HG02885 (cell line): ENCODE measurements at regions not wholly inside any gene's neighbourhood (a gene's known extent, or its start where the extent isn't known, plus 50 kb on each side); places are given as distances from the start of the nearest gene placed in this dataset.
"Not testable (repeated sequence)": the region's sequence is repeated elsewhere in the genome, so short reads cannot be mapped to it uniquely, and the experiment has no call there.

Experiments used
- ATAC-seq: cut with Tn5 transposase; IDR thresholded peaks from one replicate; pipeline ENCODE4 v1.9.1; 2021; ENCODE audit warnings: mild to moderate bottlenecking; ENCODE audit not compliant: unreplicated experiment, poor library complexity

DNA sequence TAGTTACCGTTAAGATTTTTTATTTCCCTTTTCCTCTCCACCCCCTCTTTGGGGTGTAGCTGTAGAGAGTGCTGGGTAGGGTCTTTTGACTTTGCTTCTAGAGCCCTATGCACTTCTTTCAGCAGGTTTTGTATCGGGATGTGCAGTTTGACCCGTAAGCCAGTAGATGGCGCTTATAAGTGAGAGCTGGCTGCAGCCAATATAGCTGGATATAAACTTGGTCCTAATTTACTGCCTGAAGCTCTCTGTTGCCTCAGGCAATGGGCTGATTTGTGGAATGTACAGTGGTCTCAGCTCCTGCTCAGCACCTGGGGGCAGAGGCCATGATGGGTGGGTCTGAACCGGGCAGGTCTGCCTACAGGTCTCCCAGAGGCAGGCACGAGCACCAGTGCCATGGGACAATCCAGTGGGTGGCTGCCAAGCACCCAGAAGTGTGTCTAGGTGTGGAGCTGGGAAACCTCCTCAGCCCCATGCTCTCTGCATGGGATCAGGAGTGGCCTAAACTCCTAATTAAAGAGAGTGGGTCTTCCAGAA lies 146.5 kb downstream of the SPANXN1 start:
- peak; percentile 78 for ATAC-seq

DNA sequence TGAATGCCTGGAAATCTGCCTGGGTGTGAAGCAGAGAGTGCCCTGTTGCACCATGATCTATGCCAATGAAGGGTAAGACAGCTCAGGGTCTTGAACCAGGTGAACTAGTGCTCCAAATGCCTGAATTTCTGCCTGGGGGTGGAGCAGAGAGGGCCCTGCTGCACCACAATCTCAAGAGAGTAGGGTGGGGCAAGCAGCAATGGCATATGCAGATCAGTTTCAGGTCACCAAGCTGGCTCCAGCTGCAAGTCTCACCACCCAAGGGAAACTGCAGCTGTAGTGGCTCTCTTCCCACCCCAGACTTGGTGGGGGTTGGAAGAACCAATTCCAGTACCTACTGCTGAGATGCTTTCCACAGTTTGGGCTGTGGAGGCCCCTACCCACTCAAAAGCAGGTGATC lies 147.0 kb downstream of the SPANXN1 start:
- ATAC-seq, result no peak

DNA sequence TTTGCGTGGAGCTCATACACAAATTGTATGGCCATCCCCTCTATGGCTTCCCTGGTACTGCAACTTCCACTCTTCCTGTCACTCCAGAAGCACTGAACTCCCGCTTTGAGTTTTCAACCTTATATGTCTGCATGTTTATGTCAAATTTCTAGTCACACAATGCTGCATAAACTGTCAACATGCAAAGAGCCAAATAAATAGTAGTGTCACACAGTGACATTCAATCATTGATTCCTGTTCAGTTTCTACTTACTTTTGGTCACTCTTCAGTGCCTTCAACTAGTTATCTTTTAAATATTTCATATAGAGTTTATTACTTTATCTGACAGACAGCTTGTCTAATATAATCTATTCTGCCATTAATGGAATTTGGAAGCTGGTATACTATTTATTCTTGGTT lies 149.3 kb downstream of the SPANXN1 start:
- ATAC-seq, result no peak

DNA sequence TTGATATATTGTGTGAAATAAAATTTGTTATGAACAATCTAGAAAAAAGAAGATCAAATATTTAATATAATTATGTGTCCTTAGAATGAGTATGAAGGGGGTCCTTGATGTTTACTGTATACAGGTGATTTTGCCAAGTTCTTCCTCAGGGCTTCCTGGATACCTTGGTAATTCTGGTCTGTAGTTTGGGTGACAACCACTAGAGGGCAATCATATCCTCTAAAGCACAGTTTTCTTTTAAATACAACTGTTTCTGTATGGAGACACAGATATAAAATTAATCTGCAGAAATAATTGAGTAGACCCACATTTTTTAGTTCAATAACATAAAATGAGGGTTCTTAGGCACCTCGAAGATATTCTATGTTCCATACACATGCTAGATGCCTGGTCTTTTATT lies 157.7 kb downstream of the SPANXN1 start:
- peak; percentile 95 for ATAC-seq

DNA sequence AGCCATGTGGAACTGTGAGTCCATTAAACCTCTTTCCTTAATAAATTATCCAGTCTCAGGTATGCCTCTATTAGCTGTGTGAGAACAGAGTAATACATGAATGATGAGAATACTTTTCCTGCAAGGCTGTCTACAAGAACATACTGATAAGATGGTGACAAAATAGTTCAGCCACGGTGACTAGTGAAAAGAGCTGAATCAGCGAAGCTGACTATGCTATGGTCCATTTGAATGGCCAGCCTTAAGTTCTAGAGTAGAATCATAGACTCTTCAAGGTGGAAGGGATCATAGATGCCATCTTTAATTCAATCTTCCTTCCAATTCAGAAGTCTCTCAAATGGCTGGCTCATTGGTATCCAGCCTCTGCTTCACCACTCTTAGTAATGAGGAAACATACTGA lies 163.3 kb downstream of the SPANXN1 start:
- no peak for ATAC-seq

DNA sequence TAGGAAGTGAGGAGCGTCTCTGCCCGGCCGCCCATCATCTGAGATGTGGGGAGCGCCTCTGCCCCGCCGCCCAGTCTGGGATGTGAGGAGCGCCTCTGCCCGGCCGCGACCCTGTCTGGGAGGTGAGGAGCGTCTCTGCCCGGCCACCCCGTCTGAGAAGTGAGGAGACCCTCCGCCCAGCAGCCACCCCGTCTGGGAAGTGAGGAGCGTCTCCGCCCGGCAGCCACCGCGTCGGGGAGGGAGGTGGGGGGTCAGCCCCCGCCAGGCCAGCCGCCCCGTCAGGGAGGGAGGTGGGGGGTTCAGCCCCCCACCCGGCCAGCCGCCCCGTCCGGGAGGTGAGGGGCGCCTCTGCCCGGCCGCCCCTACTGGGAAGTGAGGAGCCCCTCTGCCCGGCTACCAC lies 188.9 kb downstream of the SPANXN1 start:
- ATAC-seq, result not testable (repeated sequence)

DNA sequence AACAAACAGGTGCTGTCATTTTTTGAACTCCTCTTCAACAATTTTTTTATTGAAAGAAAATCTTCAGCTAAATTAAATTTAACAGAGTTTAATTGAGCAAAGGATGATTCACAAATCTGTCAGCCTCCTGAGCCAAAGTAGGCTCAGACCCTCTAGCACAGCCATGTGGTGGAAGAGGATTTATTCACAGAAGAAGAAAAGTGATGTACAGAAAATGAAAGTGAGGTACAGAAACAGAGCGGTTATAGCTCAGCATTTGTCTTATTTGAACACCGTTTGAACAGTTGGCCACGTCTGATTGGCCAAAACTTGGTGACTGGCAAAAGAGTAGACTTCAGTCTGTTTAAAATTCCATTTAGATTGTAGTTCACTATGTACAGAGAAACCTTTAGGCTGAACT lies 217.3 kb downstream of the SPANXN1 start:
- ATAC-seq, result no peak

DNA sequence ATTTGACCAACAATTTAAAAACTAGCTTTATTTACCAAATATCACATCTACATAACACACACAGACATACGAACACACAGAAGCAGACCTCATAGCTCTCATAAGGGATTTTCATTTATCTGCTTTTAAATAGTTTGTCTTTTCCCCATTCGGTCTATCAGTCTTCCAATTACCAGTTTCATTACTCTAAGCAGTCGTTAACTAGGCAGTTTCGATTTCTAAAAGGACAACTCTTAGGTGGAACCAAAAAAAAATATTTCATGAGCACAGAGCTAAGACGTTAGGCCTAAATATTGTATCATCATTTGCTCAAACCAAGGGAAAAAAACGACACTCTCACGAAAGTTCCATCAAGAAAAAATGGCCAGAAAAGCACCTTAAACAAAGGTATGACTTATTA lies 228.4 kb downstream of the SPANXN1 start:
- no peak for ATAC-seq

DNA sequence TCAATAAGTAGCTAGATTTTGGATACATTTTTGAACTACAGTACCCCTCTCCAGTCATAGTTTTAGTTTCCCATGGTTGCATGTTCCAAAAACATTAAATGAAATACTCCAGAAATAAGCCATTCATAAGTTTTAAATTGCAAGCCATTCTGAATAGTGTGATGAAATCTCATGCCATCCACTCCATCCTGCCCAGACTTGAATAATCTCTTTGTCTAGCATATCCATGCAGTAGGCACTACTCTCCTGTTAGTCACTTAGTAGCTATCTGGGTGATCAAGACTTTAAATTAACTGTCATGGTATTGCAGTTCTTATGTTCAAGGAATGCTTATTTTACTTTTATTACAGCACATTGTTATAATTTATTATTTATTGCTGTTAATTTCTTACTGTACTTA lies 237.4 kb downstream of the SPANXN1 start:
- ATAC-seq, result no peak

DNA sequence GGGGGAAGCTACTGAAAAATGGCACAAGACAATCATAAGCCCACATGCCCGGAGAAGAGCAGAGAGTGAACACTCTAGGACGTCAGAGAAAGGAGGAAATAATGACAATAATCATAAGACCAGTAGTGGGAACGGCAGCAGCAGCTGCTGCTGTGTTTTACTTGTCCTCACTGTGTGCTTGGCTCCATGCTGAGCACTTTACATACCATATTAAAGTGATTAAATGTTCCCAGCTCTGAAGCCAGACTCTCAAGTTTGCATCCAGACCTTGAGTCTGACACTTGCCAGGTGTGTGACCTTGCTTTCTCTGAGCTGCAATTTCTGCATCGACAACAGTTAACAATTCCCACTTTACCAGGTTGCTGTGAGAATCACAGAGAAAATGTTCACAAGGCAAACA lies 255.4 kb downstream of the SPANXN1 start:
- ATAC-seq, result no peak

DNA sequence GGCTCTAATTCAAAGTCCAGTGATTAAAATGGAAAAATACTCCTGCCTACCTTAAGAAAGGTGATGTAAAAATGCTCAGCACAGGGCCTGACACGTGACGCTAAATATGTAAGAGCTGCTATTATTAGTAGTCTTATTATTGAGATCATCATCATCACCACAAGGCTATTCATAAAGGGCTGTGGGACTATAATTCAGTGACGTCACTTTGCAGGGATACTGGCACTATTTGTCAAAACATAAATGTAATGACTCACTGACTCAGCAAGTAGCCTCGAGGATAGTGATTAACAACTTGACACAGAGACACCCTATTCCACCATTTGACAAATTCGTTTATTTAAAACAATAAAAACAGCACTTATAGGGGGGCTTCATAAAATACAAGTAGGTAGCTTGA lies 258.9 kb downstream of the SPANXN1 start:
- ATAC-seq, result no peak

DNA sequence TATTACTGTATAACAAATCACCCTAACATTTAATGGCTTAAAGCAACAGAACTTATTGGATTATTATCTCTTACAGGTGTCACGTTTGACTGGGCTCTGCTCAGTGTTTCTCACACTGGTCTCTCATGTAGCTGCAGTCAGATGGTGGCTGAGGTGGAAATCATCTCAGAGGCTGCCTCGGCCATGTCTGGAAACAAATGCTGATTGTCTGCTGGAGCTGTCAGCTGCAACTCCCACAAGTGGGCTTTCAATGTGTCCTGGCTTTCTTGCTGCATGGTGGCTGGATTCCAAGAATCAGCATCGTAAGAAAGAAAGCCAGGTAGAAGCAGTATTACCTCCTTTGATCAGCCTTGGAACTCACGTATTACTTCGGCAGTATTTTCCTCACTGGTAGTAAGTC lies 277.6 kb downstream of the SPANXN1 start:
- no peak for ATAC-seq

DNA sequence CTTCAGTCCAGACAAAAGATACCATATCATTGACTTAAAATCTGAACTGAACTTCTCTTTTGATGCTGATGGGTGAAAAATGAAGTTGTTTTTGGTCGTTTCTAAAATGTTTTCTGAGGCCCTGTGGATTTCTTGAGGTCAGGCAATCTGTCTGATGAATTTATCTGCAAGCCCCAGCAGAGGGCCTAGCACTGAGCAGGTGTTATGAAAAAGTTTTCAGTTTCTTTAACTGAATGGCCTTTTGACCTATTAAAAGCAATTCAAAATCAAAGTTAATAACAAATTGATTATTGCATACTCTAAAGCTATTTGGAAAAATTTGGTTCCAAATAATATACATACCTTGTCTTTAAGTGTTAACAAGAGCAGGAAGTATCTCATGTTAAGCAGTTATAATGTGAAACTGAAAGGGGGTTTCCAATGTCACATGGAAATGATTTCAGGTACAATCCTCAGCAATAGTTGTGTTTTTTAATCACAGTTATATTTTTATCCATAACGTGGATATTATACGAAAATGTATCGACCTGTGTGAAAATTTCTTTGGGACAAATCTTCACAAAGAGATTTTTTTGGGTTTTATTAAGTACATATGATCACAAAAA lies 285.0 kb downstream of the SPANXN1 start:
- no peak for ATAC-seq

DNA sequence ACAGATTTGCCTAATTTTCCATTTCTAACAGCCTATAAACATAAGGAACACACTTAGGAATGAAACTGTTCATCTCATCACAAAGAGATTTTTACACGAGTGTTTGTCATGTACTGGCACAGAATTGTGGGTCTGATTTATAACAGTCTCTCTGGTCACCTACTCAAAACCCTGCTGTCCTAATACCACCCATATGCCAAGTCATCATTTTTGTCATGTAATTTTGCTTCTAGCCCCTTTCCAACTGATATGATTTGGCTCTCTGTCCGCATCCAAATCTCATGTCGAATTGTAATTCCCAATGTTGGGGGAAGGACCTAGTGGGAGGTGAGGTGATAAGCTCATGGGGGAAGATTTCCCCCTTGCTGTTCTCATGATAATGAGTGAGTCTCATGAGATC lies 284.1 kb upstream of the SLITRK2 start:
- no peak for ATAC-seq

DNA sequence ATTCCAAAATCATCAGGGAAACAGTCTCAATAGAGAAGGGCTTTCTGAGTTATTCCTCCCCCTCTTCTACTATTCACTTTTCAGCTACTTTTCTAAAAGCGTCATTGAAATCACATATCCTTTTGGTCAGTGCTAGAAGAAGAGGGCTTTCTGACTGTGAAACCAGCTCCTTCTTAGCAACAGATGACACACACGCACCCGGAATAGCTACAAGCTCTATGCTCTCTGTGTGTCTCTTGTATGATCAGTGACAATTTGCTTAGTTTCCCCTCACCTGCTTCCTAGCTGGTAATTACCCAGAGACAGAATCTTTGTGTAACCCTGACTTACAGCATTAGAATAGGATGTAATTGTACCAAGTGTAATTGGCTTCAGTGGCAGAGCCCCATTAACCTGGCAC lies 268.1 kb upstream of the SLITRK2 start:
- no peak for ATAC-seq

DNA sequence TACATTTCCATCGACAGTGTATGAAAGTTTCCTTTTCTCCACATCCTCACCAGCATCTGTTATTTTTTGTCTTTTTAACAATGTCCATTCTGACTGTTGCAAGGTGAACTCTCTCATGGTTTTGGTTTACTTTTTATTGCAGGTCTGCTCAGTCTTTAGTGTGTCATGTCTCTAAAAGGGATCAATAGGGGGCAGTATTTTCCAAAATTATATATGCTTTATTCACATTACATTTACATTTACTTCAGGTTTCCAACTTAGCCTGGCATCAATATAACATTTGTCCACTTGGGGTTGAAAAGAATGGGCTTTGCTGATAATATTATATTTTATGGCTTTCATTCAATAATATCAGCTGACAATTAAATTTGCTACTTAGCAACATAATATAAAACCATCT lies 265.0 kb upstream of the SLITRK2 start:
- no peak for ATAC-seq

DNA sequence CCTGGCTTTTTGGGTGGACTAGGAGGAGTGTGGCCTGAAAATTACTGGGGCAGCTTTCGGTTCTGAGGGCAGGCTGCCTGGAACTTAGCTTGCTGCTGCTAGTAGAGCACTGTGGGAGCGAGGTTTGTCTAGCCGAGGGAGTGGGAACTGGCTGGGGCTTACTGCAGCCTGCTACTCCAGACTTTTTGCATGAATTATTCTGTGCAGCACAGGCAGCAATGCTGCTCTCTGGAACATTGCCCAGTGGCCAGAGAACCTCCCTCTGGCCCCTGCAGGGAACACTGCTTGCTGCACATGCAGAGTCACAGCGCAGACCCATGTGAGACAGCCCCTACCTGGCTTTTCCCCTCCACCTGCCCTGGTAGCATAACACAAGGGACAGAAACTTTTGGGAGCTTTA lies 263.9 kb upstream of the SLITRK2 start:
- no peak for ATAC-seq

DNA sequence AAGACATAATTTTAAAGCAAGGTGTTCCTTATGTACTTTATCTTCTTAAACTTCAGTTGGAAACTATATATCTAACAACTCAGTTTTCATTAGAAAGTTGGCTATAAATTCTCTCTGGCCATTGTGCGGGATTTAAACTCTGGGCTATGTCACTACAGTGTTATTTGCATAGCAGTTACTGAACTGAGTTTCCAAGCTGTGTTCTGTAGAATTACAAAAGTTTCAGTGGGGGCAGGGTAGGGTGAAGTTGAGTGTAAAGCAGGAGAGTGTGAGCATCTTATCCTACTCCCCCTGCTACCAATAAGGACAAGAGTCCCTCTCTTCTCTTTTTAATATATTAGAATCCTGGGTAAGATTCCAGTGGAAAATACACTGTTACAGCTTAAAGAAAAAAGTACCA lies 254.5 kb upstream of the SLITRK2 start:
- ATAC-seq, result no peak

DNA sequence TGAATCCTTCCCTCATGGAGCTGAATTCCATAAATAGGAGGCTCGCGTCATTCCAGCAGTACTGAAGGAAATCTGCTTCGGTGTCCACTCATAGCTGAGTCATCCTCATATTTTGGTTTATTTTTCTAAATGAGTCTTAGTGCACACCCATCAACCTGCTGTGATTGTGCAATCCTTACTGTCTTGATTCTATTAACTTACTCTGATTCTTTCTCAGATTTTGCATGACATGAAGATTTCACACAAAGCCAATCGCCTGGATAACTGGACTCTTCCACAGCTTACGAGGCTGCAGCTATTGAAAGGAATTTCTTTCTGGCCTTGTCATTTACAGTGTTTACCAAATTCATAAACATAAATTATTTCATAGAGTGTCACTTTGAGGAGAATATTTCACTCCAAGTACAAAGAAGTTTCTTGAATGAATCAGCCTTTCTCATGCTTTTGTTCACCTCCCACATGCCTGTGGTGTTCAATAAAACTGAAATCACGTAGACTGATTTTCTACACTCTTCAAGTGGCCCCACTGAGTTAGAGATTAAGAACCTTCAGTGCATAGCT lies 207.6 kb upstream of the SLITRK2 start:
- no peak for ATAC-seq

DNA sequence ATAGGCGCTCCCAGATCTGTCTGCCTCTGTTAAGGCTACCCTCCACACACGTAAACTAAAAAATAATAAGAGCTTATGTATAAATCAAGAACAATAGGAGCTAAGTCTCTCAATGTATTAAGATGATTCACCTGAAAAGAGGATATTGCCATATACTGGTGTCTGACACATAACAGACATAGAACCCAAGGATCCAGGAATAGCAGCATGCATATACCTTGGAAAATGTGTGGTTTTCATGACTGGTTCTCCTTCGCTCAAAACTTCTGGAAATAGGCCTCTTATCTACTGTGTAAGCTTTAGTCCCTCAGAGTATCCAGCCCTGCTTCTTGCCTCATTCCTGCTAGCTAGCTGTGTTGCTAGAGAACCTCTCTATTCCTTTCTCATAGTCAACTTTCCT lies 203.7 kb upstream of the SLITRK2 start:
- ATAC-seq, result no peak

DNA sequence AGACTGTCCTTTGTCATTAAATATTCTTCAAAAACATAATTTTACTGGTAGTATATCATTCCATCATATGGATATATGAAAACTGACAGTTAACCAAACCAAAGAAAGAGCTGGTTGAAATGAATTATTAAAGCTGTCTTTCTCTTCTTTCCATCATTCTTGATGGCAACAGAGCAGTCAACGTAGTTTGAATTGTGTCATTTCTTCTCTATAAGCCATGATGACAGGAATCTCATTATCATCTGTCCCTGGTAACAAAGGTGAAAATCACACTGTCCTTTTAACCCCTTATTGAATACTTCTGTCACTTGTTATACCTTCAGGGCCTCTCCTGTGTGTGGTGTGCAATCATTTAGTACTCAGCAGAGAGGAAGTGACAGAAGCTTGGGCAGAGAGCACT lies 197.0 kb upstream of the SLITRK2 start:
- ATAC-seq, result no peak

DNA sequence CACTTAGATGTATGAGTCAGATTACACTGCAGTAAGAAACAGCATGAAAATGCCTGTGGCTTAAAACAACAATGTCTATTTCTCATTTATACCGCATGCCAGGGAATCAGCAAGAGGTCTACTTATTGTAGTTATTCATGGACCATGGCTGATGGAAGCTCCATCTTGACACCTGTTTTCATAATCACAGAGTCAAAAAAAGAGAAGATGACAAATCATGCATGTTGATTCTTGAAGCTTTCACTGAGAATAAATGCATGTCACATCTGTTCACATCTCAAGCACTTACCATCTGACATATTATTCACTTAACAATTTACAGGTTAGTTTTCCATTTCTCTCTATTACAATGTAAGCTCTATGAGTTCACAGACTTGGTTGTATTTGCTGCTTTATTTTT lies 194.2 kb upstream of the SLITRK2 start:
- ATAC-seq, result no peak
